Neuron (in vitro differentiated cells): ENCODE measurements at regions not wholly inside any gene's neighbourhood (a gene's known extent, or its start where the extent isn't known, plus 50 kb on each side); places are given as distances from the start of the nearest gene placed in this dataset.

Experiments used
- H2AFZ ChIP-seq: one replicate; pipeline ENCODE4 v1.6.1; 2013; ENCODE audit warnings: low read depth, mild to moderate bottlenecking, inconsistent platforms, low read length, moderate library complexity
- H3K27me3 ChIP-seq: one replicate; pipeline ENCODE4 v1.6.1; 2013; ENCODE audit warnings: low read length; ENCODE audit not compliant: insufficient read depth
- H3K36me3 ChIP-seq: one replicate; pipeline ENCODE4 v1.6.1; 2013; ENCODE audit warnings: low read length; ENCODE audit not compliant: insufficient read depth
- H3K4me1 ChIP-seq: one replicate; pipeline ENCODE4 v1.6.1; 2013; ENCODE audit warnings: low read length; ENCODE audit not compliant: insufficient read depth
- H3K4me3 ChIP-seq: 2 replicates; pipeline ENCODE4 v1.5.1; 2013; ENCODE audit warnings: mild to moderate bottlenecking, low read length, moderate library complexity
- H3K9me3 ChIP-seq: one replicate; pipeline ENCODE4 v1.6.1; 2013; ENCODE audit warnings: low read length

DNA sequence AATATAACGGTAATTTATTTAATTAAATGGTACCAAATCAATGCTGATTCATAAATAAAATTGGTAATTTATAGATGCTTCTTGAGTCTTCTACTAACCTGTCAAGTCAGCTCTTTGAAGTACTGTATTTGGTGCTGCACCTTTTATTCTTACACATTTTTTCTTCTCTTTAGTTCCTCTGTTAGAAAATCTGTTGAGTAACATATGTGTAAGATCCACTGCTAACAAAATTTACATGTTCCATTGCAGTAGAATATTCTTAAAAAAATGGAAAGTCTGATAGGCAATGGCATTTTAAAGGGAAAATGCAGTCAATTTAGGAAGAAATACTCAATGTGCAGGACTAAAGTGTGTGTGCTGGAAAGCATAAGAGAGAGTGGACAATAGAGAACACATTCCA is 936.6 kb downstream of the ZPLD1 start:
- H3K4me1 ChIP-seq: no peaks in the 10 kb centered on the region
- H2AFZ ChIP-seq: no peak overlapping the region

DNA sequence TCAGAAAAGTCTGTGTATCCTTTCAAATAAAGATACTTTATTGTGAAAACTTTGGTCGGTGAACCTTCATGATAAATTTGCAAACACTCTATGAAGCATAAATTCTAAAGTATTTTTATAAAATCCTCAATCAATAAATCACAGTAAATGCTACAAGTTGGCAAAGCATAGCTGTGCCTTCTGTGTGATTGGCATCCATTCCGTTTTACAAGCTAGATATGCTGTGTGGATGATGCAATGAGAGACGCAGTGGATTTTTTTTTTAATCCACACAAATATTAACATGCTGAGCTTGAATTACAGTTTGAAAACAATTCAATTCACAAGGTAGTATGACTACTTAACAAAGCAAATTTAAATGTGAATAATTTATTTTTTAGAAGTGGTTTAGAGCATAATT is 937.2 kb downstream of the ZPLD1 start:
- Histone ChIP-seq H3K9me3 (no peaks in the 10 kb centered on the region), H3K4me3 (no peak overlapping the region), H3K27me3 (no peaks in the 10 kb centered on the region), H3K4me1 (no peaks in the 10 kb centered on the region), H3K36me3 (no peaks in the 10 kb centered on the region), H2AFZ (no peak overlapping the region)

More for the DNA sequence above, 936.6 kb downstream of the ZPLD1 start:
- Histone ChIP-seq H3K27me3 (no peaks in the 10 kb centered on the region), H3K4me3 (no peak overlapping the region), H3K9me3 (no peaks in the 10 kb centered on the region), H3K36me3 (no peaks in the 10 kb centered on the region)

DNA sequence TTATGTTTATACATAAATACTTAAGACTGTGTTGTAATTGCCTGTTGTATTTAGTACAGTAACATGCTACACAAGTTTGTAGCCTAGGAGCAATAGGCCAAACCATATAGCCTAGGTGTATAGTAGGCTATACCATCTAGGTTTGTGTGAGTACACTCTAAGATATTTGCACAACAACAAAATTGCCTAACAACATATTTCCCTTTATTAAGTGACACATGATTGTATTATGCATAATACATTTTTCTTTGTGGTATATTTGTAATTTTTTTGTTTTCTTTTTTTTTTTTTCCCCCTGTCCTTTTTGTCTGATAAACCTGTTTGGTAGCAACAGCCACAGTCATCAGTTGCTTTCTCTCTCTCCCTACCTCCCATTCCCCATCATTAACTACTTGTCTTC is 945.6 kb downstream of the ZPLD1 start:
- Histone ChIP-seq H3K4me1 (no peaks in the 10 kb centered on the region), H3K9me3 (no peaks in the 10 kb centered on the region), H2AFZ (no peak overlapping the region), H3K27me3 (no peaks in the 10 kb centered on the region), H3K36me3 (no peaks in the 10 kb centered on the region), H3K4me3 (no peak overlapping the region)

DNA sequence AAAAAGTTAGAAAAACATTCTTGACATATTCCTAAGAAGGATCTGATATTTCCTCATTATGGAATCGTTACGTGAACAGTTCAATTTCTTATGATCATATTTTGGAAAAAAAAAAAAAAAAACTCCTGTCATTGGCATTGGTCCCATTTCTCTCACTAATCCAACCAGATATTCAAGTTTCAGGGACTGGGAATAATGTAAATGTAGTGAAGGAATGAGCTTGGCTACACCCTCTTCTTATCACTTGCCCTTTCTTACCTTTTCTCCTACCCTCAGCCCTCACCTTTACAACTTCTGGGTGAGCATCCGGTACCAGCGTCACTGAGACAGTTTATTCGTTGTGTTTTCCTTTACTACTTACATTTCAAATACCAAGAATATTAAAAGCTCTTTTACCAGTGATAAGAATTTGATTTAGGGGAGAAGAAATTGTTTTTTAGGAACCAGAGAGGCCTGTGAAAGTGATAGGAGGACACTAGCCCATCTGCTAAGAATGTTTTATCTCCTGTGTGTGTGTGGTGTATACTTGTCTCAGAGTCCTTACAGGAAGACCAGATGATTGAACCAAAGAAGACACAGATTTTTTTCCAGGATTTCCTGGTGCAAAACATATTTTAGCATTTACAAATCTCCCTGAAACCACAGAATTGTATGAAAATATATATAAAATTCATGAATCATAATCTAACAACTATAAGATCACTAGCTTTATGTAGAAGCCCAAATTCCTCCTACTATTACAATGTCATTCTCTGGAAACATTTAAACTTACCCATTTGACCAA is 946.7 kb downstream of the ZPLD1 start:
- no peaks in the 10 kb centered on the region for H3K36me3 ChIP-seq
- no peak overlapping the region for H3K4me3 ChIP-seq
- no peak overlapping the region for H2AFZ ChIP-seq
- H3K9me3 ChIP-seq: no peaks in the 10 kb centered on the region
- no peaks in the 10 kb centered on the region for H3K27me3 ChIP-seq
- H3K4me1 ChIP-seq: peaks cover 8% of the 10 kb centered on the region

DNA sequence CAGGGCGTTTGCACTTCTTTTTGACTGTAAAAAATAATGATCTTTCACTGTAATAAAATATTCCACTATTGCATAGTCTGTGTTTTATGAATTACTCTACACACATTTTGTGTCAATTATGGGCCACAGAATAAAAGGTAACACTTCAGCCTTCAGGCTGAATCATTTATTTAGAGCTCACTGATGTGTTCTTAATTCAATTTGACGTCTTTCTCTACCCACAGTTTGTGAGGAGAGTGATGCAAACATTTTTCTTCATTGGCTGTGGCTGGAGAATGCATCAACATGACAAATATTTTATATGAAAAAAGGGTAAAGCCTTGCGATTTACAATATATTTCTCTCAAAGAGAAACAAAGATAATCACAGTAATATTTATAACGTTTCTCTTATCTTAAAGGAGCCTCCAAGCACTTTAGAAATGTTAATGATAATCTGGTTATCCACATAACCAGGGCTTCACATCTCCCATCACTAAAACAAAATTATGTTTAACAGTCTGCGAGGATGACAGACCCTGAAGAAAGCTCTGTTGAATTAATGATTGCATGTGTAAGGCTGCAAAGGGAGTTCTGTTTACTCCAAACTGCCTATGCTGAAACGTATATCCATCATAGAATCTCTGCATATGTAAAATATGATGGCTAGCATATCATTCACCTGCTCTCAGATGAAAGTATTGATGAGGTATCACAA is 951.3 kb downstream of the ZPLD1 start:
- Histone ChIP-seq H3K36me3 (no peaks in the 10 kb centered on the region), H3K4me1 (peaks cover 8% of the 10 kb centered on the region), H2AFZ (no peak overlapping the region), H3K27me3 (no peaks in the 10 kb centered on the region), H3K4me3 (no peak overlapping the region), H3K9me3 (no peaks in the 10 kb centered on the region)

DNA sequence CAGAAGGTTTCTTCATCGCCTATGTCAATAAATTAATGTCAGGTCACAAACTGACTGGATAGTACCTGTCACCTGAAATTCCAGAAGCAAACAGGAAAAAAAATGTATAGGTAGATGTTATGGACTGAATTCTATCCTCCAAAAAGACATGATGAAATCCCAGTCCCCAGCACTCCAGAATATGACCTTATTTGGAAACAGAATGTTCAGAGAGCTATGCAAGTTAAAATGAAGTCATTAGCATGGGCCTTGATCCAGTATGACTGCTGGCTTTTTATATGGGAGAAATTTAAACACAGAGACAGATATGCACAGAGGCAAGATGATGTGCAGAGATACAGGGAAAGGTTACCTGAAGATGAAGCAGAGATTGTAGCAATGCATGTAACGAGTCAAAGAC is 953.4 kb downstream of the ZPLD1 start:
- no peaks in the 10 kb centered on the region for H3K36me3 ChIP-seq
- no peak overlapping the region for H2AFZ ChIP-seq
- H3K4me3 ChIP-seq: no peak overlapping the region
- H3K9me3 ChIP-seq: no peaks in the 10 kb centered on the region
- H3K27me3 ChIP-seq: no peaks in the 10 kb centered on the region
- H3K4me1 ChIP-seq: peaks cover 8% of the 10 kb centered on the region

DNA sequence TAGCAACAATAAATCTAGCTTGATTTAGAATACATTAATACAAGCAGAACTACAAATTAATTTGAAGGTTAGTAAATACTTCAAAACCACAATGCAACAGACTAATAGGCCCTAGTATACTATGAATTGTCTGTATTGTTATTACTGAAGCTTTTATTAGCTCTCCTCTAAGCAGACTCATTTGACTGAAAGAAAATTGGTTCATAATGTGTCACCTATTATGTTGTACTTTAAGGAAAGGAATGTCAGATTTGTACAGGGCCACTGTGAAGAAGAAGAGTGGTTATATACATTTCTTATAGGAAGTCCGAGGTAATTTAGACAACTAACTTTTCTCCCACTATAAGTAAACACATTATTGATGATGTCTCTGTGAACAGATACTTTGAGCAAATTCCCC is 954.5 kb downstream of the ZPLD1 start:
- Histone ChIP-seq H3K36me3 (no peaks in the 10 kb centered on the region), H3K4me1 (peaks cover 8% of the 10 kb centered on the region)

DNA sequence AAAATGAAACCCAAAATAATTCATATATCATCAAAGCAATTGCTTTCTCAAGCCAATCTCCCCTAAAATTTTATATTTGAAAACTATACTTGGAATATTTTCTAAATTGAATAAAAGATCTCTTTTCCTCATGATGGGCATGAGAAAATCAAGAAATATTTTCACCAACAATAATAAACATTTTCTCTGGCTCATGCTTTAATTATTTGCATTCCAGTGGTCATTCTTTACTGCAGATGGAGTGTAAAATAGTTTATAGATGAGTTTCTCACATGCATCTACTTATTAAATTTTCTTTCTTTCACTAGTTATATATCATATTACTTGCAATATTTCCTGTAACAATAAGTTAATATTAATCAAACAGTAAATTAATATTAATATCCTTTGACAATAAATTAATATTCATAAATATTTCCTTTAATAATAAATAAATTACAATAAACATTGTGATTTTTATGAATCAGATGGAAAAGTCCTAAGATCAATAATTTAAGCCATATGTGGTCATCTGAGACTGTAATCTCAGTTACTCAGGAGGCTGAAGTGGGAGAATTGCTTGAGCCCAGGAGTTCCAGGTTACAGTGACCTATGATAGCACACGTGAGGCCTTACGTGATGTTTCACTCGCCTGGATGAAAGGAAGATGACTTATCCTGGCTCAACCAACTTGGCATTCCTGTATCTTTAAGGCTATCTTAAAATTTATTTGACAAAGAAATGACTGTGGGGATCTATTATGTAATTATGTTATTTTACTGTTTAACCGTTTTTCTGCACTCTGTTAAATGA is 958.8 kb downstream of the ZPLD1 start:
- no peaks in the 10 kb centered on the region for H3K9me3 ChIP-seq
- no peaks in the 10 kb centered on the region for H3K36me3 ChIP-seq
- no peaks in the 10 kb centered on the region for H3K4me1 ChIP-seq
- H3K4me3 ChIP-seq: no peak overlapping the region
- H3K27me3 ChIP-seq: no peaks in the 10 kb centered on the region
- H2AFZ ChIP-seq: no peak overlapping the region

More for the DNA sequence above, 954.5 kb downstream of the ZPLD1 start:
- H3K9me3 ChIP-seq: no peaks in the 10 kb centered on the region
- no peaks in the 10 kb centered on the region for H3K27me3 ChIP-seq
- H2AFZ ChIP-seq: no peak overlapping the region
- no peak overlapping the region for H3K4me3 ChIP-seq

DNA sequence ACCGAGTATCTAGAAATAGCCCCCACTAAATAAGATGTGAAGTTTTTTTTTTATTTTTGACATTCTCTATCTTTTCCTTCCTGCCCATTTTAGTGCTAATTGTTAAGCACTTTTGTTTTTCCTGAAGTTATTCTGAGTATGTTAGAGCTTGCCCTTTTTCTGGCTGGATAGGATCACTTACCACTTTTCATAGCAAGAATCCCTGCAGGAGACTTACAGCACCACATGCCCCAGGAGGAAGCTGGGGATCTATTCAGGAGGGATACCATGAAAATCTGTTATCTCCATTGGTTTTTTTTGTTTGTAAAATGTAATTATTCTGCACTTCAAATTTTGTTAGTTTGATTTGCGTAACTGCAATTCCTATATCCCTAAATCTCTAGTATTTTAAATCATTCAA is 968.4 kb downstream of the ZPLD1 start:
- Histone ChIP-seq H3K27me3 (no peaks in the 10 kb centered on the region), H3K4me1 (no peaks in the 10 kb centered on the region), H3K4me3 (no peak overlapping the region), H3K9me3 (no peaks in the 10 kb centered on the region), H2AFZ (no peak overlapping the region), H3K36me3 (no peaks in the 10 kb centered on the region)

DNA sequence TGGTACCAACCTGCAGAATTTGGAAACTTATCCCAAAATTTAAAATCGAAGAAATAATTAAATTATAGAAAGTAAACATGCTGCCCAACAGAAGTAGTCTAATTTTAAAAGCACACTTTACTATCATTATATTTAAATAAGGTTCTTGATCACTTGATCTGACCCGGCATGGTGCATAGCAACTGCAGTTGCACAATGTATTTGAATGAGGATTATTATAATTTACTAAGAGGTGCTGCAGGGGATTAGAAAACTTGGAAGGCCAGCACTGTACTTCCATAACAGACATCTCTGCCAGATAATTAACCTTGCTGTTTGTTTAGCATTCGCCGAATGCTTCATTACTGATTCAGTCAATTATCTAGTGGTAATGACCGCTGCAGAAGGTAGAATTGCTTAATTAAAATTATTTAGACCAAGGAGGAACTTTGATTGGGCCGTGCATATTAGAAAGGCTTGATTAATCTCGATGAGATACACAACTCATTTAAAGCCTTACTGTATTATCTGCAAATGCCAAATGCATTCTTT is 971.6 kb downstream of the ZPLD1 start:
- H3K27me3 ChIP-seq: no peaks in the 10 kb centered on the region
- H3K4me1 ChIP-seq: no peaks in the 10 kb centered on the region
- H3K9me3 ChIP-seq: no peaks in the 10 kb centered on the region
- H2AFZ ChIP-seq: no peak overlapping the region
- no peaks in the 10 kb centered on the region for H3K36me3 ChIP-seq
- no peak overlapping the region for H3K4me3 ChIP-seq

DNA sequence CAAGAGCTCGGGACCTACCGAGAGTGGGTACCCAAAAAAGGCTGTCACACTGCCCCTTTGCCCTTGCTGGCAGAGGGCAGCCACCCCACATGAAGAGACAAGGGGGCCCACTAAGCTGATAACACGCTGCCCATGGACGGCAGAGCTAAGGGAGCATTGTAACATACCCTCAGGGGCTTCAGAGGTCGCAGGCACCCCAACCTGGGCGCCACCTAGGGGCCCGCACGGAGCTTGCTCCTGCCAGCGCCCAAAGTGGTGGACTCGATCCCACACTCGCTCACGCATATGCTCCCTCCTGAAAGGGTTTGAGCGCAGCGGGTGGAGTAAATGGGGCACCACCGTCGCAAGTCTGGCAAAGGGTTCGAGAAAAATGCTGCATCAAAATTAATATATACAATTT is 975.4 kb downstream of the ZPLD1 start:
- no peaks in the 10 kb centered on the region for H3K4me1 ChIP-seq
- H3K4me3 ChIP-seq: no peak overlapping the region
- no peaks in the 10 kb centered on the region for H3K27me3 ChIP-seq
- no peak overlapping the region for H2AFZ ChIP-seq
- H3K9me3 ChIP-seq: no peaks in the 10 kb centered on the region
- no peaks in the 10 kb centered on the region for H3K36me3 ChIP-seq

DNA sequence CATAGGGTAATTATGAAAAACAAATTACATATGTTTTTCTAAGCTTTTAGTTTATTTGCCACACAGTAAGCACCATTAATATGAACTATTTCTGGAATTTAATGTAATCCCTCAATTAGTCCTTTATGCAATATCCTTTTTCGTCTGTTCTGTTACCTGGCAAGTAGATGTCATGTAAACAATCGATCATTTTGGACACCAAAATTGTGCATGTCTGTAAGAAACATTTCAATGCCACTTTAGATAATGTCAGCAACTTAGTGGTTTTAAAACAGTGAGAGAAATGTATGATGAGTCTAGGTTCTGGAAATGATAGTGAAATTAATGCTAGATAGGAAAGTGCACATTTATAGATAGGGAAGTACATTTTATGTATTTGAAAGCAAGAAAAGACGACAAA is 986.6 kb downstream of the ZPLD1 start:
- no peaks in the 10 kb centered on the region for H3K36me3 ChIP-seq
- H3K4me1 ChIP-seq: no peaks in the 10 kb centered on the region
- H3K9me3 ChIP-seq: no peaks in the 10 kb centered on the region
- no peak overlapping the region for H2AFZ ChIP-seq
- no peaks in the 10 kb centered on the region for H3K27me3 ChIP-seq
- H3K4me3 ChIP-seq: no peak overlapping the region

DNA sequence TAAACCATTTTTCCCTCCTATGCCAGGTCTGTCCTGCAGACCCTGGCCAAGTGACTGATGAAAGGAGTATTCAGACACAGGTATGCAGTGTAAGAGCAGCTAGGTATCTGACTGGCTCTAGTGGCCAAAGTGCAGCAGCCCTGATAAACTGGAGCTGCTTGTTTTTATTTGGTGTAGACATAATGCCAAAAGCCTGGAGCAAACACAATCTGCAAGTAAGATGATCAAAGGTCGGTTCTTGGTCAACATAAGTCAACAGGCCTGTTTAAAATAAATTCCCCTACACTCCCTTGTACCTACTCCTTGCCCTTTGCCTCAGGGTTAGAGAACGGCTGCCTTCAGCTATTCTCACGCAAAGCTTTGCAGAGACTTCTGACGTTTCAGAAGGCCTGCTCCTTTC is 1003.1 kb downstream of the ZPLD1 start:
- Histone ChIP-seq H2AFZ (no peak overlapping the region), H3K4me1 (no peaks in the 10 kb centered on the region), H3K4me3 (no peak overlapping the region), H3K36me3 (no peaks in the 10 kb centered on the region), H3K27me3 (no peaks in the 10 kb centered on the region), H3K9me3 (no peaks in the 10 kb centered on the region)
